ENCODE measurements at regions not wholly inside any gene's neighbourhood (a gene's known extent, or its start where the extent isn't known, plus 50 kb on each side); places are given as distances from the start of the nearest gene placed in this dataset.

- no peaks in the 10 kb centered on the region for H3K9me3 ChIP-seq
- H3K4me1 ChIP-seq: peaks cover 0 to 6% (median 0%) of the 10 kb centered on the region in 4 donors
- no peaks in the 10 kb centered on the region for H3K36me3 ChIP-seq
- no peak for DNase-seq (ENCODE audit: extremely low spot score)
- TF ChIP-seq CTCF (IDR thresholded peaks at IDR 0.05) (no peak), POLR2AphosphoS5 (IDR thresholded peaks at IDR 0.05) (no peak), EP300 (IDR thresholded peaks at IDR 0.05) (no peak), POLR2A (IDR thresholded peaks at IDR 0.05; ENCODE audit: low read depth) (no peak)
- H3K27ac ChIP-seq (replicated peaks in 1 of 4): no peak overlapping the region
- no peak overlapping the region for H3K4me3 ChIP-seq
- intact Hi-C loops (cut with DNase I): no loop called here
- WGBS: 84% methylated on average over 4 of the region's 4 CpGs
- H3K27me3 ChIP-seq: no peaks in the 10 kb centered on the region
Measured at GRCh38 chr3:147618691-147619090, 209.5 kb downstream of the ZIC1 start.

- H3K27ac ChIP-seq (replicated peaks in 1 of 4): no peak overlapping the region
- no peak for DNase-seq (ENCODE audit: extremely low spot score)
- H3K9me3 ChIP-seq: no peaks in the 10 kb centered on the region
- 42% methylated on average over 3 of the region's 3 CpGs for WGBS
- H3K36me3 ChIP-seq: no peaks in the 10 kb centered on the region
- H3K27me3 ChIP-seq: no peaks in the 10 kb centered on the region
- H3K4me1 ChIP-seq: no peaks in the 10 kb centered on the region
- TF ChIP-seq POLR2A (IDR thresholded peaks at IDR 0.05; ENCODE audit: low read depth) (no peak), CTCF (IDR thresholded peaks at IDR 0.05) (no peak), EP300 (IDR thresholded peaks at IDR 0.05) (no peak), POLR2AphosphoS5 (IDR thresholded peaks at IDR 0.05) (no peak)
- no peak overlapping the region for H3K4me3 ChIP-seq
- intact Hi-C loops (cut with DNase I): no loop called here
Measured at GRCh38 chr3:147619921-147620560, 210.9 kb downstream of the ZIC1 start.

GRCh38 chr3:147620906-147621305 is 211.7 kb downstream of the ZIC1 start:
- no peak overlapping the region for H3K27ac ChIP-seq (replicated peaks in 1 of 4)
- H3K4me3 ChIP-seq: no peak overlapping the region
- no peaks in the 10 kb centered on the region for H3K4me1 ChIP-seq
- no peaks in the 10 kb centered on the region for H3K36me3 ChIP-seq
- intact Hi-C loops (cut with DNase I): no loop called here
- no peaks in the 10 kb centered on the region for H3K27me3 ChIP-seq
- H3K9me3 ChIP-seq: no peaks in the 10 kb centered on the region
- DNase-seq (ENCODE audit: extremely low spot score): no peak
- TF ChIP-seq POLR2A (IDR thresholded peaks at IDR 0.05; ENCODE audit: low read depth): no peak
- TF ChIP-seq CTCF (IDR thresholded peaks at IDR 0.05): no peak
- no peak for TF ChIP-seq EP300 (IDR thresholded peaks at IDR 0.05)
- no peak for TF ChIP-seq POLR2AphosphoS5 (IDR thresholded peaks at IDR 0.05)

GRCh38 chr3:147630921-147631415 is 221.8 kb downstream of the ZIC1 start:
- whole genome bisulfite sequencing: 100% methylated on average over 1 of the region's 1 CpG
- Histone ChIP-seq H3K9me3 (peaks cover 0 to 7% (median 2%) of the 10 kb centered on the region in 4 donors), H3K36me3 (no peaks in the 10 kb centered on the region), H3K4me3 (no peak overlapping the region), H3K4me1 (no peaks in the 10 kb centered on the region), H3K27me3 (no peaks in the 10 kb centered on the region), H3K27ac (replicated peaks in 1 of 4) (no peak overlapping the region)
- intact Hi-C loops (cut with DNase I): no loop called here
- TF ChIP-seq POLR2AphosphoS5 (IDR thresholded peaks at IDR 0.05) (no peak), EP300 (IDR thresholded peaks at IDR 0.05) (no peak), POLR2A (IDR thresholded peaks at IDR 0.05; ENCODE audit: low read depth) (no peak), CTCF (IDR thresholded peaks at IDR 0.05) (no peak)
- no peak for DNase-seq (ENCODE audit: extremely low spot score)

- TF ChIP-seq EP300 (IDR thresholded peaks at IDR 0.05) (no peak), POLR2AphosphoS5 (IDR thresholded peaks at IDR 0.05) (no peak), POLR2A (IDR thresholded peaks at IDR 0.05; ENCODE audit: low read depth) (no peak), CTCF (IDR thresholded peaks at IDR 0.05) (no peak)
- no peaks in the 10 kb centered on the region for H3K4me1 ChIP-seq
- intact Hi-C loops (cut with DNase I): no loop called here
- 63% methylated on average over 1 of the region's 1 CpG for WGBS
- no peak for DNase-seq (ENCODE audit: extremely low spot score)
- no peak overlapping the region for H3K27ac ChIP-seq (replicated peaks in 1 of 4)
- no peak overlapping the region for H3K4me3 ChIP-seq
- H3K36me3 ChIP-seq: no peaks in the 10 kb centered on the region
- peaks cover 0 to 14% (median 10%) of the 10 kb centered on the region in 4 donors for H3K9me3 ChIP-seq
- no peaks in the 10 kb centered on the region for H3K27me3 ChIP-seq
Measured at GRCh38 chr3:147640781-147641180, 231.6 kb downstream of the ZIC1 start.
